NCI-H1694 treated with DMSO at 0.1 percent for 48 hours (cell line): ENCODE measurements at regions not wholly inside any gene's neighbourhood (a gene's known extent, or its start where the extent isn't known, plus 50 kb on each side); places are given as distances from the start of the nearest gene placed in this dataset.

Experiments used
- DNase-seq: peaks from one replicate; lab custom pipeline; 2025; lab: John Stamatoyannopoulos, UW

DNA sequence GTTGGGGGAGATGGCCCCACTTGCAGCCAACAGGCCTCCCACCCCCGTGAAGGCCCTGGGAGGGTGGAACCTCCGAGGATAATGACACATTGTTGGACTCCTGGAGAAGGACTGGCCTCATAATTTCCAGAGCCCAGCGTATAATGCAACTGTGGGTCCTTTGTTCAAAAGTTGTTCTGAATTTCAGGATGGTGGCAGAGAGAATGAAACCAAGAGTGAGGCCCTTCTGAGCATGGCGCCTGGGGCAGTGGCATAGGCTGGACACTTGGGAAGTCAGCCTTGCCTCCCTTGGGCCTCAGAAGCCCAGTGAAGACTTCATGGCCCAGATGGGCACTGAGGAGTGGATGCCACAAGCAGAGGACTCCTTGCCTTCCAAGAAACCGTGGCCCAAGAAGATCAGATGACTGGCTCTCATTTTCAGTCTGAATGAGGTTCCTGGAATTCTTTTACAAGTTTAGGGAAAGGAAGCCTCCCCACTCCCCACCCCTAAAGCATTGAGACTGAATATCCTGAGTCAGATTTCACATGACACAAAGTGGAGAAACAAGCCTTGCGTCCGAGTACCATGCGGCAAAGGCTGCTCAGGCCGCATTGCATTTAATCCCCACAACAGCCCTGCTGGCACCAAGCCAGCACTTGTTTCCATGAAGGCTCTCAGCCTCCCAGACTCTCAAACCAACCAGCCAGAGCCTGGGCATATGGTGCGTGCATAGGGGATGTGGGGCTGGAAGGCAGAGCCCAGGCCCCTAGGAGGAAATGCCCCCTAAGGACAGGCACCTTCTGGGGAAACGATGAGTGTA is 96.7 kb upstream of the SMIM23 start:
- no peak for DNase-seq

DNA sequence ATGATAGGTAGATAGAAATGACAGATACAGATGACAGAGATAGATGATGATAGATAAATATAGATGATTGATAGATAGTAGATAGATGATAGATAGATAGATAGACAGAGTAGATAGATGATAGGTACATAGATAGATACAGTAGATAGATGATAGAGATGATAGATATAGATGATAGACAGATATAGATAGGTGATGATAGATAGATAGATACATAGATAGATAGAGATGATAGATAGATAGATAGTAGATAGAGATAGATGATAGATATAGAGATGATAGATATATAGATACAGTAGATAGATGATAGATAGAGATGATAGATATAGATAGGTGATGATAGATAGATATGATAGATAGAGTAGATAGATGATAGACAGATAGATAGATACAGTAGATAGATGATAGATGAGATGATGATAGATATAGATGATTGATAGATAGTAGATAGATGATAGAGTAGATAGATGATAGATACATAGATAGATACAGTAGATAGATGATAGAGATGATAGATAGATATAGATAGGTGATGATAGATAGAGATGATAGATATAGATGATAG is 95.7 kb upstream of the SMIM23 start:
- no peak for DNase-seq

GRCh38 chr5:171692107-171692506 is 93.5 kb upstream of the SMIM23 start:
- no peak for DNase-seq

GRCh38 chr5:171692936-171693335 is 92.7 kb upstream of the SMIM23 start:
- DNase-seq, result no peak

- no peak for DNase-seq
Measured at GRCh38 chr5:171693412-171693811, 92.2 kb upstream of the SMIM23 start.

DNA sequence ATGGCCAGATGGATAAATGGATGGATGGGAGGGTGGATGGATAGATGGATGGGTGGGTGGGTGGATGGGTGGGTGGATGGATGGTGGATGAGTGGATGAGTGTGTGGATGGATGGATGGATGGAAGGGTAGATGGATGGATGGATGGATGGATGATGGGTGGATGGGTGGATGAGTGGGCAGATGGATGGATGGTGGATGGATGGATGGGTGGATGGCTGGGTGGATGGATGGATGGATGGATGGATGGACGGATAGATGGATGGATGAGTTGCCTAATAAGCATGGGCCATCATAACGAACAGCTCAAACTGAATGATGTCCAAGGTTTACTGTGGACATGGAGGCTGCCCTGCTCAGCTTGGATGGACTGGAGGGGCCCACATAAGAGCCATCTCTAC is 89.8 kb upstream of the SMIM23 start:
- DNase-seq, result no peak

GRCh38 chr5:171697221-171698102 is 88.2 kb upstream of the SMIM23 start:
- no peak for DNase-seq

DNA sequence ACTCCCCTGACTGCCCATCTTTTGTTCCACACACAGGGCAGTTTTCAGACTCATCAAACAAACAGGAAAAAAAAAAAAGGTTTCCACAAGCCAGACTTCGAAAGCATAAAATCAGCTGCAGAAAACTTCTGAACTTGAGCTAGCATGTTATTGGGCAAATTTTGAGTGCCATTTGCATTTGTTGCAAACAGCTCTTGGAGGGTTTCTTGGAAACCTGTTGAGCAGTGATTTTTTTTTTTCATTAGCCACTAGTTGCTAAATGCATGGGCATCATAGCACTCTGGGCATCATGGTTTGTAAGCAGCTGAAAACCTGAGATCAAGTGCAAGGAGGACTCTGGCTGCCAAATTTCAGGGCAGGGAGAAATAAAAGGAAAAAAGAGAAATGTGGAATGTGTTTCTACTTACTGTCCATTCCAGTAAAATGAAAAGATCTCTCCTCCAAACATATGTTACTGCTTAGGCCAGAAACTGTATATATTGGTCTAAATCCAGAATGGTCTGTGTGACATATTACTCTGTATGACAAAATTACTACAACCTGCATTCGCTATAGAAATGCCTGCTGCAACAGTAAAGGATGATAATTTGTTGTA is 85.2 kb upstream of the SMIM23 start:
- DNase-seq, result no peak

- DNase-seq, result no peak
Measured at GRCh38 chr5:171701100-171701541, 84.5 kb upstream of the SMIM23 start.

GRCh38 chr5:171702135-171702770 is 83.4 kb upstream of the SMIM23 start:
- no peak for DNase-seq

DNA sequence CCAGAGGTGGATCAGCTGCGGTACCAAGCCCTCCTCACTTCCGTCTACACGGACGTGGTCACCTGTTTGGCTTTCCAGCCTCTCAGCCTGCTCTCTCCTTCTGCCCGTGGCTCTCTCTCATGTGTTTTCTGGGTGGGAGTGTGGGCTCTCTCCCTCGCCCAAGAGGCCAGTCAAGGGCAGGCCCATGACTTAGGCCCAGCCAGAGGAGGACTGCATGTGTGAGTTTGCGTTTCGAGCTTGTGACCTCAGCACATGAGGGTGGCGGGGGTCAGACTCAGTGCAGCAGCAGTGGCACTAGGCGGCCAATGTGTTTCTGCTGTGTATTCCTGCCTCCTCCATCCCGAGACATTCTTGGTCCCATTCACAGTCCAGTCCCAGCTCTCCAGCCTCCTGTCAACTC is 82.5 kb upstream of the SMIM23 start:
- no peak for DNase-seq

GRCh38 chr5:171705036-171705435 is 80.6 kb upstream of the SMIM23 start:
- no peak for DNase-seq

- no peak for DNase-seq
Measured at GRCh38 chr5:171705830-171706468, 79.7 kb upstream of the SMIM23 start.

DNA sequence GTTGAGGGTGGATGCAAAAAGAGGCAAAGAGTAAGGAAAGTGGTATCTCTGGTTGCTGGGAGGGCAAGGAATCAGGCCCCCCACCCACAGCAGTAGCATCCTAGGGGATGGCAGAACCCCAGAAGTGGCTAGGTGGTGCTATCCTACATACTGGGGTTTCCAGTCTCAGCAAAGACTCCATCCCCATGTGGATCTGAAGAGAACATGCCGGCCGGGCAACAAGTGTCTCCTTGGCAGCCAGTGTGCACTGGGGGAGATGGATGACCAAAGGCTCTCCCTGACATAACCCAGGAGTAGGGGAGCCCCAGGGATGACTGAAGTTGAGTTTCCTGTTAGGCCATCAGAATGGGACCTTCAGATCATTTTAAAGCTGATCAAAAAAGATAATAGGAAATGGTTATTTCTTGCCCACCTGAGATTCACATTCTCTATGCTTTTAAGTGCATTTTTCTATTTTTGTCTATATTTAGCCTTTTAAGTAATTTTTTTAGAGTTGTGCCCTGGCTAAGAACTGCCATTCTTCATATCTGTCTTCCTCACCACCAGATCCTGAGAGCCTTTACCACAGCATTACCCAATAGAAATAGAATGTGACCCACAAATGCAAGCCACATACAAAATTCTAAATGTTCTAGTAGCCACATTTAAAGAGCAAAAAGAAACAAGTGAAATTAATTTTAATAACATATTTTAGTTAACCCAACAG is 78.7 kb upstream of the SMIM23 start:
- no peak for DNase-seq

GRCh38 chr5:171707442-171707792 is 78.2 kb upstream of the SMIM23 start:
- DNase-seq, result no peak

DNA sequence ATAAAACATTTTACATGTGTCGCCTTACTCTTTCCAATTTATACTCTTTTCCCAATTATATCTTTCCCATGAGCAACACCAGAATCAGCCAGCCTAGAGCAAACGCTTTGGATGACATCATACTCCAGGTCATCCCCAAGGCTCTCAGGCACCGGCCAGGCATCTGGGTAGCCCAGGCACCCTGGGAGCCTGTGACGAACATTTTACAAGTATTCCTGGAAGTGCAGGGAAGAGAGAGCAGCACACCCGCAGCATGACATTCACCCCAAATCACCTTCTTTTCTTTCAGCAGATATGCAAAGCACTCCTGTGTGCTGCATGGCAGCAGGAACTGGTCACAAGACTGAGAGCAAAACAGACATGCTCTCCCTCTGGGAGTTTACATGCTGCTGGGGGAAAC is 75.7 kb upstream of the SMIM23 start:
- DNase-seq, result no peak

- DNase-seq, result no peak
Measured at GRCh38 chr5:171710451-171711024, 75.1 kb upstream of the SMIM23 start.

GRCh38 chr5:171711571-171711970 is 74.0 kb upstream of the SMIM23 start:
- DNase-seq, result no peak

DNA sequence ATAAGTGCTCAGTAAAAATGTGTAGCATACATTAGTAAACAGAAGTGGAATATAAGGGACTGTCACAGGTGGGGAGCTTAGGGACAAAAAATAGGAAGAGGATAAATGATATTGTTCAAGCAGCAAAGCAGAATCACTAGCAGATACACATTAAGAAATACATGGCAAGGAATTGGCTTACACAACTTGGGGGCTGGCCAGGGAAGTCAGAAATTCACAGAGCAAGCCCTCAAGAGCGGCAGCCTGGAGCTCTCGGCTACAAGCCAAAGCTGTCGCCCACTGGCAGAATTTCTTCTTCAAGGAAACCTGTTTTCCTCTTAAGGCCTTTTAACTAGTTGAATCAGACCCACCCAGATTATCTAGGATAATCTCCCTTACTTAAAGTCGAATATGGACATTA is 73.0 kb upstream of the SMIM23 start:
- no peak for DNase-seq

DNA sequence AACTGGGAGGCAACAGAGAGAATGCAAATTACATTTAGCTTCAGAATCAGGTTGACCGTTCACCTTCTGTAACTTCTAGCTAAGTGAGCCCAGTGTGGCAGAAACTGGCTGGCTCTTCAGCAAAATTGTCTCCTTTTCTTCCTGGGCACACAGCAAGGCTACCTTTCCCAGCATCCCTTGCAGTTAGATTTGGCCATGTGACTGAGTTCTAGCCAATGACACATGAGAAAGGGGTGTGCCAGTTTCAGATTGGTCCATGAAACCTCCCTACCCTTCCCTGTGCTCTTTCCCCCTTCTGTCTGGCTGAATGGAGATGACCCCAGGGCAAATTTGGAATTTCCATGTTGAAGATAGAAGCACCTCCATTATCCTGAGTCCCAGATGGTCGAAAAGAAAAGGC is 72.5 kb upstream of the SMIM23 start:
- DNase-seq, result no peak

DNA sequence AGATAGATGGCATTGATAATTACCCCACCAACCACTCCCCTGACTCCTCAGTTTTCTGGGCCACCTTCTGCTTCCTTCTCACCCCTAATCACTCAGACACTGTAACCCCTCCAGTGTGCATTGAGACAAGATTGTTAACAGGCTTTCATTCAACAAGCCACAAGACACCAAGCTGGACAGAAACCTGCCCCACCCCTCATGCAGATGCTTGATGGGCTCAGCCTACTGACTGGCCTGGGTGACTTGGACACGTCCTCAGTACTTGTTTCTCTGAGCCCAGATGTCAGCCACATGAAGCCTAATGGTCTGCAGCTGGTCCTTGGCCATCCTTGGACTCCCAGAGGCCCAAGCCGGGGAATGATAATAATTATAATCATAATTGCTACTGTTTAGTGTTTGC is 71.4 kb upstream of the SMIM23 start:
- DNase-seq, result no peak
